ENCODE measurements at regions not wholly inside any gene's neighbourhood (a gene's known extent, or its start where the extent isn't known, plus 50 kb on each side); places are given as distances from the start of the nearest gene placed in this dataset.
"Not testable (repeated sequence)": the region's sequence is repeated elsewhere in the genome, so short reads cannot be mapped to it uniquely, and the experiment has no call there.

- DNase-seq: no peak
Observed at GRCh38 chr12:90499795-90500194, 455.2 kb downstream of the CCER1 start.

GRCh38 chr12:90497923-90498545 lies 456.9 kb downstream of the CCER1 start:
- no peak for DNase-seq

- no peak for DNase-seq
Observed at GRCh38 chr12:90490355-90490754, 464.6 kb downstream of the CCER1 start.

GRCh38 chr12:90489141-90489540 lies 465.8 kb downstream of the CCER1 start:
- no peak for DNase-seq

- DNase-seq: no peak
Observed at GRCh38 chr12:90485560-90485959, 469.4 kb downstream of the CCER1 start.

- no peak for DNase-seq
Observed at GRCh38 chr12:90484094-90484493, 470.9 kb downstream of the CCER1 start.

- no peak for DNase-seq
Observed at GRCh38 chr12:90481748-90482147, 473.2 kb downstream of the CCER1 start.

GRCh38 chr12:90479237-90479636 lies 475.7 kb downstream of the CCER1 start:
- DNase-seq: no peak

- DNase-seq: no peak
Observed at GRCh38 chr12:90473831-90474230, 481.1 kb downstream of the CCER1 start.

GRCh38 chr12:90460681-90461080 lies 494.3 kb downstream of the CCER1 start:
- no peak for DNase-seq

- no peak for DNase-seq
Observed at GRCh38 chr12:90456248-90456647, 498.7 kb downstream of the CCER1 start.

- DNase-seq: no peak
Observed at GRCh38 chr12:90455756-90456155, 499.2 kb downstream of the CCER1 start.

- DNase-seq: no peak
Observed at GRCh38 chr12:90449611-90450010, 505.4 kb downstream of the CCER1 start.

GRCh38 chr12:90443466-90443865 lies 511.5 kb downstream of the CCER1 start:
- not testable (repeated sequence) for DNase-seq

- no peak for DNase-seq
Observed at GRCh38 chr12:90441431-90441830, 513.5 kb downstream of the CCER1 start.

- DNase-seq: no peak
Observed at GRCh38 chr12:90428881-90429280, 526.1 kb downstream of the CCER1 start.

- DNase-seq: no peak
Observed at GRCh38 chr12:90428465-90428864, 526.5 kb downstream of the CCER1 start.

- DNase-seq: no peak
Observed at GRCh38 chr12:90423965-90424364, 531.0 kb downstream of the CCER1 start.

- no peak for DNase-seq
Observed at GRCh38 chr12:90410962-90411361, 544.0 kb downstream of the CCER1 start.

GRCh38 chr12:90407841-90408240 lies 547.1 kb downstream of the CCER1 start:
- no peak for DNase-seq

GRCh38 chr12:90404071-90404470 lies 550.9 kb downstream of the CCER1 start:
- DNase-seq: no peak

GRCh38 chr12:90401185-90401584 lies 553.8 kb downstream of the CCER1 start:
- no peak for DNase-seq

GRCh38 chr12:90399357-90399756 lies 555.6 kb downstream of the CCER1 start:
- DNase-seq: no peak

- DNase-seq: no peak
Observed at GRCh38 chr12:90398285-90398836, 556.6 kb downstream of the CCER1 start.

- DNase-seq: no peak
Observed at GRCh38 chr12:90396556-90396955, 558.4 kb downstream of the CCER1 start.
